ENCODE measurements at regions not wholly inside any gene's neighbourhood (a gene's known extent, or its start where the extent isn't known, plus 50 kb on each side); places are given as distances from the start of the nearest gene placed in this dataset.
A peak's percentile ranks its signal among the peaks of the same experiment; 100 is the strongest.

- TF ChIP-seq PBX2 (CRISPR knock-in tag; IDR thresholded peaks at IDR 0.05; ENCODE audit: low read depth) (no peak), PBX2 (tag; conservative IDR thresholded peaks at IDR 0.05; ENCODE audit: low read depth) (peak; percentile 93), ZNF253 (CRISPR knock-in tag; conservative IDR thresholded peaks at IDR 0.05) (peak; percentile 83; the same call in 1 of the 2 replicates), ZKSCAN1 (IDR thresholded peaks at IDR 0.05; ENCODE audit: low read depth, low read length) (no peak), FOXP4 (CRISPR knock-in tag; IDR thresholded peaks at IDR 0.05; ENCODE audit: borderline replicate concordance) (no peak), HEY1 (CRISPR knock-in tag; IDR thresholded peaks at IDR 0.05; ENCODE audit: borderline replicate concordance) (peak; percentile 95), FOXA3 (CRISPR knock-in tag; conservative IDR thresholded peaks at IDR 0.05 in 1 of 2, IDR thresholded peaks at IDR 0.05 in 1 of 2) (peak in 1 of 2 experiments; percentile 79; a peak in 2 of 4 replicates), SMARCC2 (IDR thresholded peaks at IDR 0.05; ENCODE audit: low read depth) (no peak), PKNOX1 (IDR thresholded peaks at IDR 0.05) (no peak; the same call in 1 of the 2 replicates), ZNF212 (CRISPR knock-in tag; IDR thresholded peaks at IDR 0.05) (peak; percentile 96), FOXJ2 (tag; IDR thresholded peaks at IDR 0.05) (peak; percentile 79; the same call in 1 of the 2 replicates), EZH2 (IDR thresholded peaks at IDR 0.05; ENCODE audit: borderline replicate concordance, low read depth, low read length) (no peak), CREB5 (CRISPR knock-in tag; IDR thresholded peaks at IDR 0.05) (peak; percentile 98), ZKSCAN8 (CRISPR knock-in tag; IDR thresholded peaks at IDR 0.05) (peak; percentile 98), SFPQ (IDR thresholded peaks at IDR 0.05; ENCODE audit: low read depth, low read length) (no peak), ZNF263 (CRISPR knock-in tag; IDR thresholded peaks at IDR 0.05; ENCODE audit: borderline replicate concordance) (no peak), MTA2 (IDR thresholded peaks at IDR 0.05; ENCODE audit: low read depth) (no peak)
Observed at GRCh38 chr15:66623801-66624453, 58.1 kb upstream of the LCTL start (continued).

Data from K562 (cell line).